ENCODE measurements at regions not wholly inside any gene's neighbourhood (a gene's known extent, or its start where the extent isn't known, plus 50 kb on each side); places are given as distances from the start of the nearest gene placed in this dataset.

GRCh38 chr6:26739811-26740210 lies 80.3 kb upstream of the ZNF322 start:
- ChIA-PET POLR2A (no interaction called here), CTCF (ENCODE audit: low intra/inter-chr PET ratio, low total read pairs) (no interaction called here)
- BruUV-seq (replicated peaks), result no TSS peak
- in situ Hi-C loops (cut with HindIII; ENCODE audit: extremely low pct_ligation_motif_present, low pct_unique_long_range_greater_than_20kb) (no loop called here), intact Hi-C loops (cut with micrococcal nuclease; ENCODE audit: unreplicated experiment) (no loop called here)
- Histone ChIP-seq H3K27me3 (ENCODE audit: control insufficient read depth in 1 of 2, insufficient read depth in 2 of 2, low read length in 2 of 2) (peaks cover 0 to 13% of the 10 kb centered on the region in 2 experiments; a peak in 1 of 5 replicates), H3K4me2 (ENCODE audit: low read depth, low read length) (no peak overlapping the region), H3K4me3 (replicated peaks in 1 of 3; ENCODE audit: insufficient read depth in 1 of 3, low read depth in 2 of 3, low read length in 3 of 3) (no peak overlapping the region), H3K79me2 (ENCODE audit: insufficient read depth, low read length) (no peaks in the 10 kb centered on the region), H3K9me3 (ENCODE audit: low read length) (peaks cover 12% of the 10 kb centered on the region), H3K9ac (ENCODE audit: insufficient read depth, low read depth, low read length) (no peak overlapping the region), H3K4me1 (ENCODE audit: insufficient read depth, low read length) (peaks cover 17% of the 10 kb centered on the region; the same call in 1 of the 2 replicates), H4K20me1 (ENCODE audit: insufficient read depth, low read length) (no peaks in the 10 kb centered on the region), H3K36me3 (replicated peaks in 1 of 2; ENCODE audit: control insufficient read depth in 1 of 2, insufficient read depth in 2 of 2, low read length in 2 of 2) (no peaks in the 10 kb centered on the region), H3K27ac (ENCODE audit: extremely low read length, insufficient read depth, low read length) (no peak overlapping the region), H2AFZ (ENCODE audit: low read length) (no peak overlapping the region)
- FAIRE-seq (no peak), DNase-seq (ENCODE audit: low spot score) (no peak), ATAC-seq (no peak)
- WGBS (ENCODE audit: low lambda C conversion rate), result 55% methylated on average over 7 of the region's 7 CpGs
- TF ChIP-seq ZSCAN21 (CRISPR knock-in tag; IDR thresholded peaks at IDR 0.05; ENCODE audit: borderline replicate concordance) (0 out of 2 replicates have a peak, but pooled peaks have one; percentile 29), ZNF687 (CRISPR knock-in tag; IDR thresholded peaks at IDR 0.05) (no peak)
- TF ChIP-seq, protein P1, sequence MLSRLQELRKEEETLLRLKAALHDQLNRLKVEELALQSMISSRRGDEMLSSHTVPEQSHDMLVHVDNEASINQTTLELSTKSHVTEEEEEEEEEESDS (CRISPR knock-in tag; IDR thresholded peaks at IDR 0.05; ENCODE audit: borderline replicate concordance), result no peak
- TF ChIP-seq, protein P2, sequence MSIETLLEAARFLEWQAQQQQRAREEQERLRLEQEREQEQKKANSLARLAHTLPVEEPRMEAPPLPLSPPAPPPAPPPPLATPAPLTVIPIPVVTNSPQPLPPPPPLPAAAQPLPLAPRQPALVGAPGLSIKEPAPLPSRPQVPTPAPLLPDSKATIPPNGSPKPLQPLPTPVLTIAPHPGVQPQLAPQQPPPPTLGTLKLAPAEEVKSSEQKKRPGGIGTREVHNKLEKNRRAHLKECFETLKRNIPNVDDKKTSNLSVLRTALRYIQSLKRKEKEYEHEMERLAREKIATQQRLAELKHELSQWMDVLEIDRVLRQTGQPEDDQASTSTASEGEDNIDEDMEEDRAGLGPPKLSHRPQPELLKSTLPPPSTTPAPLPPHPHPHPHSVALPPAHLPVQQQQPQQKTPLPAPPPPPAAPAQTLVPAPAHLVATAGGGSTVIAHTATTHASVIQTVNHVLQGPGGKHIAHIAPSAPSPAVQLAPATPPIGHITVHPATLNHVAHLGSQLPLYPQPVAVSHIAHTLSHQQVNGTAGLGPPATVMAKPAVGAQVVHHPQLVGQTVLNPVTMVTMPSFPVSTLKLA (IDR thresholded peaks at IDR 0.05), result peak; percentile 98

All from HepG2 (cell line).